HEK293 (cell line): ENCODE measurements at regions not wholly inside any gene's neighbourhood (a gene's known extent, or its start where the extent isn't known, plus 50 kb on each side); places are given as distances from the start of the nearest gene placed in this dataset.

Source experiments
- CTCF ChIA-PET: fragments of 350-600 bp; formaldehyde crosslinking; extraction: SDS; loops from one replicate; lab custom pipeline; 2021; ENCODE audit warnings: antibody characterized with exemption; lab: Yijun Ruan, JAX
- POLR2A ChIA-PET: fragments of 300-600 bp; formaldehyde crosslinking; extraction: SDS; loops from one replicate; lab custom pipeline; 2020; ENCODE audit warnings: antibody characterized with exemption, inconsistent platforms; lab: Yijun Ruan, JAX
- H3K27ac ChIP-seq: fragments of 200-500 bp; sonication (Bioruptor generic); 2 replicates; pipeline ENCODE4 v1.5.1; 2014; ENCODE audit warnings: low read depth, low read length, control low read depth, inconsistent platforms; ENCODE audit errors: extremely low read depth
- H3K36me3 ChIP-seq, 2 experiments: fragments of 200-500 bp in 1 of 2; sonication (Bioruptor generic) in 1 of 2; 1 replicate in 1 of 2; 2 replicates in 1 of 2; pipeline ENCODE4 v1.5.1; 2014 to 2017; ENCODE audit warnings: inconsistent platforms in 2 of 2, low read length in 2 of 2; ENCODE audit not compliant: control insufficient read depth in 2 of 2, insufficient read depth in 1 of 2
- H3K4me1 ChIP-seq: fragments of 200-500 bp; sonication (Bioruptor generic); 2 replicates; pipeline ENCODE4 v1.5.1; 2014; ENCODE audit warnings: mild to moderate bottlenecking, low read length, inconsistent platforms; ENCODE audit not compliant: control insufficient read depth, insufficient read depth
- H3K4me3 ChIP-seq: 2 replicates; pipeline ENCODE4 v1.5.1; 2011; ENCODE audit warnings: low read depth, mild to moderate bottlenecking, control low read depth, low read length, moderate library complexity
- H3K9me3 ChIP-seq: fragments of 200-500 bp; sonication (Bioruptor generic); 2 replicates; pipeline ENCODE4 v1.5.1; 2014; ENCODE audit warnings: low read depth, low read length, inconsistent platforms; ENCODE audit not compliant: control insufficient read depth, insufficient read depth
- GLI4 ChIP-seq: fragments of 450-650 bp; formaldehyde crosslinking; IDR thresholded peaks from 2 replicates; pipeline ENCODE4 v1.5.1; 2016; ENCODE audit warnings: missing biosample characterization, missing genetic modification characterization
- HIC1 ChIP-seq: fragments of 450-650 bp; formaldehyde crosslinking; IDR thresholded peaks from 2 replicates; pipeline ENCODE4 v1.5.1; 2016; ENCODE audit warnings: missing biosample characterization, missing genetic modification characterization
- OSR2 ChIP-seq: fragments of 450-650 bp; formaldehyde crosslinking; IDR thresholded peaks from 2 replicates; pipeline ENCODE4 v1.5.1; 2016; ENCODE audit warnings: missing biosample characterization, missing genetic modification characterization
- SALL2 ChIP-seq: fragments of 450-650 bp; formaldehyde crosslinking; IDR thresholded peaks from 2 replicates; pipeline ENCODE4 v1.5.0; 2017; ENCODE audit warnings: missing biosample characterization, mild to moderate bottlenecking, missing genetic modification characterization, borderline replicate concordance
- ZBTB49 ChIP-seq: fragments of 450-650 bp; formaldehyde crosslinking; IDR thresholded peaks from 2 replicates; pipeline ENCODE4 v1.5.1; 2016; ENCODE audit warnings: missing biosample characterization, missing genetic modification characterization, low read depth
- ZNF10 ChIP-seq: fragments of 450-650 bp; formaldehyde crosslinking; IDR thresholded peaks from 2 replicates; pipeline ENCODE4 v1.5.1; 2017; ENCODE audit warnings: missing biosample characterization, missing genetic modification characterization
- ZNF112 ChIP-seq: fragments of 450-650 bp; formaldehyde crosslinking; IDR thresholded peaks from 2 replicates; pipeline ENCODE4 v1.5.0; 2017; ENCODE audit warnings: missing biosample characterization, missing genetic modification characterization
- ZNF138 ChIP-seq: fragments of 450-650 bp; formaldehyde crosslinking; IDR thresholded peaks from 2 replicates; pipeline ENCODE4 v1.5.1; 2016; ENCODE audit warnings: missing biosample characterization, missing genetic modification characterization, borderline replicate concordance
- ZNF16 ChIP-seq: fragments of 450-650 bp; formaldehyde crosslinking; IDR thresholded peaks from 2 replicates; pipeline ENCODE4 v1.5.1; 2016; ENCODE audit warnings: low read depth, missing biosample characterization, missing genetic modification characterization
- ZNF404 ChIP-seq: fragments of 450-650 bp; formaldehyde crosslinking; IDR thresholded peaks from 2 replicates; pipeline ENCODE4 v1.5.1; 2017; ENCODE audit warnings: missing biosample characterization, missing genetic modification characterization
- ZNF433 ChIP-seq: fragments of 450-650 bp; formaldehyde crosslinking; IDR thresholded peaks from 2 replicates; pipeline ENCODE4 v1.5.1; 2016; ENCODE audit warnings: missing biosample characterization, missing genetic modification characterization, low read depth
- ZNF473 ChIP-seq: fragments of 450-650 bp; formaldehyde crosslinking; IDR thresholded peaks from 2 replicates; pipeline ENCODE4 v1.5.1; 2017; ENCODE audit warnings: missing biosample characterization, missing genetic modification characterization
- ZNF544 ChIP-seq: fragments of 450-650 bp; formaldehyde crosslinking; IDR thresholded peaks from 2 replicates; pipeline ENCODE4 v1.5.0; 2017; ENCODE audit warnings: missing biosample characterization, missing genetic modification characterization
- ZNF624 ChIP-seq: fragments of 450-650 bp; formaldehyde crosslinking; IDR thresholded peaks from 2 replicates; pipeline ENCODE4 v1.5.1; 2017; ENCODE audit warnings: missing biosample characterization, missing genetic modification characterization
- ZNF670 ChIP-seq: fragments of 450-650 bp; formaldehyde crosslinking; IDR thresholded peaks from 2 replicates; pipeline ENCODE4 v1.5.1; 2016; ENCODE audit warnings: missing biosample characterization, missing genetic modification characterization, low read depth
- ZNF837 ChIP-seq: fragments of 450-650 bp; formaldehyde crosslinking; IDR thresholded peaks from 2 replicates; pipeline ENCODE4 v1.5.1; 2016; ENCODE audit warnings: missing biosample characterization, missing genetic modification characterization
- TF ChIP-seq, protein P1 (sequence below): fragments of 450-650 bp; formaldehyde crosslinking; IDR thresholded peaks from 2 replicates; pipeline ENCODE4 v1.5.1; 2016; ENCODE audit warnings: missing biosample characterization, missing genetic modification characterization, low read depth
- TF ChIP-seq, protein P2 (sequence below): fragments of 450-650 bp; formaldehyde crosslinking; IDR thresholded peaks from 2 replicates; pipeline ENCODE4 v1.5.1; 2016; ENCODE audit warnings: missing biosample characterization, missing genetic modification characterization
- TF ChIP-seq, protein P3 (sequence below): fragments of 450-650 bp; formaldehyde crosslinking; IDR thresholded peaks from 2 replicates; pipeline ENCODE4 v1.5.1; 2017; ENCODE audit warnings: missing biosample characterization, missing genetic modification characterization
- TF ChIP-seq, protein P4 (sequence below): fragments of 450-650 bp; formaldehyde crosslinking; IDR thresholded peaks from 2 replicates; pipeline ENCODE4 v1.5.1; 2016; ENCODE audit warnings: missing biosample characterization, missing genetic modification characterization
- TF ChIP-seq, protein P5 (sequence below): IDR thresholded peaks from 2 replicates; pipeline ENCODE4 v1.6.1; 2011; ENCODE audit warnings: mild to moderate bottlenecking, low read depth, low read length, borderline replicate concordance

- Histone ChIP-seq H3K4me3 (no peak overlapping the region), H3K36me3 (no peaks in the 10 kb centered on the region), H3K9me3 (no peaks in the 10 kb centered on the region), H3K4me1 (no peaks in the 10 kb centered on the region), H3K27ac (no peak overlapping the region)
- POLR2A ChIA-PET = no interaction called here
- TF ChIP-seq ZNF10 (no peak), OSR2 (tag by site-specific recombination) (no peak), ZNF404 (tag by site-specific recombination) (no peak), ZNF433 (no peak), ZNF138 (no peak)
- TF ChIP-seq, protein P1, sequence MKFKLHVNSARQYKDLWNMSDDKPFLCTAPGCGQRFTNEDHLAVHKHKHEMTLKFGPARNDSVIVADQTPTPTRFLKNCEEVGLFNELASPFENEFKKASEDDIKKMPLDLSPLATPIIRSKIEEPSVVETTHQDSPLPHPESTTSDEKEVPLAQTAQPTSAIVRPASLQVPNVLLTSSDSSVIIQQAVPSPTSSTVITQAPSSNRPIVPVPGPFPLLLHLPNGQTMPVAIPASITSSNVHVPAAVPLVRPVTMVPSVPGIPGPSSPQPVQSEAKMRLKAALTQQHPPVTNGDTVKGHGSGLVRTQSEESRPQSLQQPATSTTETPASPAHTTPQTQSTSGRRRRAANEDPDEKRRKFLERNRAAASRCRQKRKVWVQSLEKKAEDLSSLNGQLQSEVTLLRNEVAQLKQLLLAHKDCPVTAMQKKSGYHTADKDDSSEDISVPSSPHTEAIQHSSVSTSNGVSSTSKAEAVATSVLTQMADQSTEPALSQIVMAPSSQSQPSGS = no peak
- TF ChIP-seq, protein P2, sequence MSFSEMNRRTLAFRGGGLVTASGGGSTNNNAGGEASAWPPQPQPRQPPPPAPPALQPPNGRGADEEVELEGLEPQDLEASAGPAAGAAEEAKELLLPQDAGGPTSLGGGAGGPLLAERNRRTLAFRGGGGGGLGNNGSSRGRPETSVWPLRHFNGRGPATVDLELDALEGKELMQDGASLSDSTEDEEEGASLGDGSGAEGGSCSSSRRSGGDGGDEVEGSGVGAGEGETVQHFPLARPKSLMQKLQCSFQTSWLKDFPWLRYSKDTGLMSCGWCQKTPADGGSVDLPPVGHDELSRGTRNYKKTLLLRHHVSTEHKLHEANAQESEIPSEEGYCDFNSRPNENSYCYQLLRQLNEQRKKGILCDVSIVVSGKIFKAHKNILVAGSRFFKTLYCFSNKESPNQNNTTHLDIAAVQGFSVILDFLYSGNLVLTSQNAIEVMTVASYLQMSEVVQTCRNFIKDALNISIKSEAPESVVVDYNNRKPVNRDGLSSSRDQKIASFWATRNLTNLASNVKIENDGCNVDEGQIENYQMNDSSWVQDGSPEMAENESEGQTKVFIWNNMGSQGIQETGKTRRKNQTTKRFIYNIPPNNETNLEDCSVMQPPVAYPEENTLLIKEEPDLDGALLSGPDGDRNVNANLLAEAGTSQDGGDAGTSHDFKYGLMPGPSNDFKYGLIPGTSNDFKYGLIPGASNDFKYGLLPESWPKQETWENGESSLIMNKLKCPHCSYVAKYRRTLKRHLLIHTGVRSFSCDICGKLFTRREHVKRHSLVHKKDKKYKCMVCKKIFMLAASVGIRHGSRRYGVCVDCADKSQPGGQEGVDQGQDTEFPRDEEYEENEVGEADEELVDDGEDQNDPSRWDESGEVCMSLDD (tag by site-specific recombination) = no peak
- TF ChIP-seq, protein P3, sequence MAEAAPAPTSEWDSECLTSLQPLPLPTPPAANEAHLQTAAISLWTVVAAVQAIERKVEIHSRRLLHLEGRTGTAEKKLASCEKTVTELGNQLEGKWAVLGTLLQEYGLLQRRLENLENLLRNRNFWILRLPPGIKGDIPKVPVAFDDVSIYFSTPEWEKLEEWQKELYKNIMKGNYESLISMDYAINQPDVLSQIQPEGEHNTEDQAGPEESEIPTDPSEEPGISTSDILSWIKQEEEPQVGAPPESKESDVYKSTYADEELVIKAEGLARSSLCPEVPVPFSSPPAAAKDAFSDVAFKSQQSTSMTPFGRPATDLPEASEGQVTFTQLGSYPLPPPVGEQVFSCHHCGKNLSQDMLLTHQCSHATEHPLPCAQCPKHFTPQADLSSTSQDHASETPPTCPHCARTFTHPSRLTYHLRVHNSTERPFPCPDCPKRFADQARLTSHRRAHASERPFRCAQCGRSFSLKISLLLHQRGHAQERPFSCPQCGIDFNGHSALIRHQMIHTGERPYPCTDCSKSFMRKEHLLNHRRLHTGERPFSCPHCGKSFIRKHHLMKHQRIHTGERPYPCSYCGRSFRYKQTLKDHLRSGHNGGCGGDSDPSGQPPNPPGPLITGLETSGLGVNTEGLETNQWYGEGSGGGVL (tag by site-specific recombination) = no peak
- CTCF ChIA-PET = no interaction called here
Observed at GRCh38 chr20:56831795-56832194, 202.7 kb downstream of the TFAP2C start.

- no peak overlapping the region for H3K27ac ChIP-seq
- ChIA-PET POLR2A (no interaction called here), CTCF (interaction anchor here (0.7 kb wide), 1 partner anchor 10 kb away, joined by 5 read pairs; no protein-coding TSS in a partner anchor)
- no peak overlapping the region for H3K4me3 ChIP-seq
- H3K9me3 ChIP-seq = no peaks in the 10 kb centered on the region
- no peaks in the 10 kb centered on the region for H3K4me1 ChIP-seq
- H3K36me3 ChIP-seq = no peaks in the 10 kb centered on the region
- no peak for TF ChIP-seq ZNF837 (tag by site-specific recombination)
- no peak for TF ChIP-seq GLI4
- no peak for TF ChIP-seq HIC1
- TF ChIP-seq ZNF112 (tag by site-specific recombination) = no peak
- TF ChIP-seq, protein P4, sequence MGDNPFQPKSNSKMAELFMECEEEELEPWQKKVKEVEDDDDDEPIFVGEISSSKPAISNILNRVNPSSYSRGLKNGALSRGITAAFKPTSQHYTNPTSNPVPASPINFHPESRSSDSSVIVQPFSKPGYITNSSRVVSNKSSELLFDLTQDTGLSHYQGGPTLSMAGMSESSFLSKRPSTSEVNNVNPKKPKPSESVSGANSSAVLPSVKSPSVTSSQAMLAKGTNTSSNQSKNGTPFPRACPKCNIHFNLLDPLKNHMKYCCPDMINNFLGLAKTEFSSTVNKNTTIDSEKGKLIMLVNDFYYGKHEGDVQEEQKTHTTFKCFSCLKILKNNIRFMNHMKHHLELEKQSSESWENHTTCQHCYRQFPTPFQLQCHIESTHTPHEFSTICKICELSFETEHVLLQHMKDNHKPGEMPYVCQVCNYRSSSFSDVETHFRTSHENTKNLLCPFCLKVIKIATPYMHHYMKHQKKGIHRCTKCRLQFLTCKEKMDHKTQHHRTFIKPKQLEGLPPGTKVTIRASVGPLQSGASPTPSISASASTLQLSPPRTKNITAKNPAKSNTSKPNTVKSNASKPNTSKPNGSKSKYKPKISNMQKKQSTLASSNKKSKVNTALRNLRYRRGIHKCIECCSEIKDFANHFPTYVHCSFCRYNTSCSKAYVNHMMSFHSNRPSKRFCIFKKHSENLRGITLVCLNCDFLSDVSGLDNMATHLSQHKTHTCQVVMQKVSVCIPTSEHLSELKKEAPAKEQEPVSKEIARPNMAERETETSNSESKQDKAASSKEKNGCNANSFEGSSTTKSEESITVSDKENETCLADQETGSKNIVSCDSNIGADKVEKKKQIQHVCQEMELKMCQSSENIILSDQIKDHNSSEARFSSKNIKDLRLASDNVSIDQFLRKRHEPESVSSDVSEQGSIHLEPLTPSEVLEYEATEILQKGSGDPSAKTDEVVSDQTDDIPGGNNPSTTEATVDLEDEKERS (tag by site-specific recombination) = no peak
- TF ChIP-seq ZNF624 (tag by site-specific recombination) = no peak
- no peak for TF ChIP-seq ZNF544 (tag by site-specific recombination)
- no peak for TF ChIP-seq SALL2 (tag by site-specific recombination)
- no peak for TF ChIP-seq ZNF670 (tag by site-specific recombination)
- TF ChIP-seq ZBTB49 = no peak
- TF ChIP-seq ZNF473 (tag by site-specific recombination) = no peak
- TF ChIP-seq, protein P5, sequence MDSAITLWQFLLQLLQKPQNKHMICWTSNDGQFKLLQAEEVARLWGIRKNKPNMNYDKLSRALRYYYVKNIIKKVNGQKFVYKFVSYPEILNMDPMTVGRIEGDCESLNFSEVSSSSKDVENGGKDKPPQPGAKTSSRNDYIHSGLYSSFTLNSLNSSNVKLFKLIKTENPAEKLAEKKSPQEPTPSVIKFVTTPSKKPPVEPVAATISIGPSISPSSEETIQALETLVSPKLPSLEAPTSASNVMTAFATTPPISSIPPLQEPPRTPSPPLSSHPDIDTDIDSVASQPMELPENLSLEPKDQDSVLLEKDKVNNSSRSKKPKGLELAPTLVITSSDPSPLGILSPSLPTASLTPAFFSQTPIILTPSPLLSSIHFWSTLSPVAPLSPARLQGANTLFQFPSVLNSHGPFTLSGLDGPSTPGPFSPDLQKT = no peak
- TF ChIP-seq ZNF16 (tag by site-specific recombination) = no peak
Observed at GRCh38 chr20:56833427-56833826, 204.3 kb downstream of the TFAP2C start.
